OCI-LY3 (cell line): ENCODE measurements at regions not wholly inside any gene's neighbourhood (a gene's known extent, or its start where the extent isn't known, plus 50 kb on each side); places are given as distances from the start of the nearest gene placed in this dataset.
"Not testable (repeated sequence)": the region's sequence is repeated elsewhere in the genome, so short reads cannot be mapped to it uniquely, and the experiment has no call there.

Experiments used
- H2AFZ ChIP-seq: fragments of 200-600, 300-600 bp; shearing (Covaris generic); 2 replicates; pipeline ENCODE4 v1.6.0; 2014; ENCODE audit warnings: antibody characterized with exemption, low read depth, low read length
- H3K27ac ChIP-seq: fragments of 200-600, 300-600 bp; sonication (generic); 2 replicates; pipeline ENCODE4 v1.5.1; 2014; ENCODE audit warnings: mild to moderate bottlenecking, low read length, moderate library complexity, mixed read lengths
- H3K27me3 ChIP-seq: fragments of 200-600, 300-600 bp; sonication (generic); 2 replicates; pipeline ENCODE4 v1.6.1; 2014; ENCODE audit warnings: low read depth, low read length, mixed read lengths
- H3K36me3 ChIP-seq: fragments of 200-600, 300-600 bp; sonication (generic); replicated peaks from 2 replicates; pipeline ENCODE3; 2014; ENCODE audit warnings: low read depth, low read length, mixed read lengths
- H3K4me1 ChIP-seq: fragments of 300-600, 200-600 bp; sonication (generic); 2 replicates; pipeline ENCODE4 v1.6.1; 2014; ENCODE audit warnings: low read length, mixed read lengths
- H3K4me2 ChIP-seq: fragments of 200-600, 300-600 bp; sonication (generic); 2 replicates; pipeline ENCODE4 v1.6.1; 2014; ENCODE audit warnings: low read length, mixed read lengths
- H3K4me3 ChIP-seq: fragments of 300-600, 200-600 bp; sonication (generic); 2 replicates; pipeline ENCODE4 v1.5.1; 2014; ENCODE audit warnings: antibody characterized with exemption, mild to moderate bottlenecking, low read length, moderate library complexity
- H3K79me2 ChIP-seq: fragments of 300-600, 200-600 bp; shearing (Covaris generic); 2 replicates; pipeline ENCODE4 v1.6.1; 2014; ENCODE audit warnings: mild to moderate bottlenecking, low read length, mixed read lengths
- H3K9ac ChIP-seq: fragments of 300-600, 200-600 bp; shearing (Covaris generic); 2 replicates; pipeline ENCODE4 v1.6.0; 2014; ENCODE audit warnings: mild to moderate bottlenecking, low read length, moderate library complexity
- H3K9me3 ChIP-seq: fragments of 200-600, 300-600 bp; shearing (Covaris generic); 2 replicates; pipeline ENCODE4 v1.6.1; 2014; ENCODE audit warnings: low read length, mixed read lengths; ENCODE audit not compliant: insufficient read depth
- H4K20me1 ChIP-seq: fragments of 200-600, 300-600 bp; sonication (generic); 2 replicates; pipeline ENCODE4 v1.6.1; 2016; ENCODE audit warnings: low read length, mixed read lengths; ENCODE audit not compliant: insufficient read depth
- EZH2phosphoT487 ChIP-seq: fragments of 200-600 bp; shearing (Covaris generic); IDR thresholded peaks from 2 replicates; pipeline ENCODE4 v1.6.1; 2018; ENCODE audit warnings: antibody characterized with exemption, mixed run types, low read depth
- TF ChIP-seq, protein P1 (sequence below): fragments of 200-600, 300-600 bp; sonication (generic); IDR thresholded peaks from 2 replicates; pipeline ENCODE4 v1.5.1; 2014; ENCODE audit warnings: antibody characterized with exemption, low read length, low read depth

DNA sequence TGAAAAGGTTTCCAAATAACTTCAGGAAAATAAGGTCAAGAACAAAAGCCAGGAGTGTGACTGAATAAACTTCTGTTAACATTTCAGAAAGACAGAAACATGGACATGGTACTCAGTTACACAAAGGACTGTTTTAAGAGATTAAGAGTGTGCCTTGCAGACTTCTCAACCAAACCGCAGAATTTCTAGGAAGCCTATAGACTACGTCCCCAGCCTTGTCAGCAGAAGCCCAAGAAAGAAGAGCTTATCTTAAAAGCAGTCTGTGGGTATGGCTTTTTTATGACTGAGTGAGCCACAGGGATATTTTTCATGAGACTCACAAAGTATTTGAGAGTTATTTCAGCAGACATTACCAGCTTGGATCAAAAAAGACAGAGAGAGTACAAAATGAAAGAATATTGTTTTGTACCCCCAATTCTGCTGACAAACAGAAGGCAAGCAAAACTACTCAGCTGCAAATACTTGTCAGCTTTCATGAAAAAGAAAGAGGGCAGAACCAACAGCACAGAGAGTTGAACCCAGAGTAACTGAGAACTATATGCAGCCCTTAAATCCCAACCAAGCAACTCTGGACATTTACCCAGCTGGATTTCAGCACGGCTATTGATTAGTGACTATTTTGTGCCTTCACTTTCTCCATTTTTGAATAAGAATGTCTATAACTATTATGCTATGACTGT, 711.0 kb upstream of the CTNND2 start:
- Histone ChIP-seq H3K4me3 (no peak overlapping the region), H4K20me1 (no peaks in the 10 kb centered on the region), H3K4me2 (no peak overlapping the region), H3K79me2 (no peaks in the 10 kb centered on the region), H2AFZ (no peak overlapping the region), H3K27ac (no peak overlapping the region), H3K36me3 (no peaks in the 10 kb centered on the region), H3K9ac (no peak overlapping the region), H3K4me1 (no peaks in the 10 kb centered on the region), H3K27me3 (no peaks in the 10 kb centered on the region), H3K9me3 (no peaks in the 10 kb centered on the region)
- TF ChIP-seq, protein P1, sequence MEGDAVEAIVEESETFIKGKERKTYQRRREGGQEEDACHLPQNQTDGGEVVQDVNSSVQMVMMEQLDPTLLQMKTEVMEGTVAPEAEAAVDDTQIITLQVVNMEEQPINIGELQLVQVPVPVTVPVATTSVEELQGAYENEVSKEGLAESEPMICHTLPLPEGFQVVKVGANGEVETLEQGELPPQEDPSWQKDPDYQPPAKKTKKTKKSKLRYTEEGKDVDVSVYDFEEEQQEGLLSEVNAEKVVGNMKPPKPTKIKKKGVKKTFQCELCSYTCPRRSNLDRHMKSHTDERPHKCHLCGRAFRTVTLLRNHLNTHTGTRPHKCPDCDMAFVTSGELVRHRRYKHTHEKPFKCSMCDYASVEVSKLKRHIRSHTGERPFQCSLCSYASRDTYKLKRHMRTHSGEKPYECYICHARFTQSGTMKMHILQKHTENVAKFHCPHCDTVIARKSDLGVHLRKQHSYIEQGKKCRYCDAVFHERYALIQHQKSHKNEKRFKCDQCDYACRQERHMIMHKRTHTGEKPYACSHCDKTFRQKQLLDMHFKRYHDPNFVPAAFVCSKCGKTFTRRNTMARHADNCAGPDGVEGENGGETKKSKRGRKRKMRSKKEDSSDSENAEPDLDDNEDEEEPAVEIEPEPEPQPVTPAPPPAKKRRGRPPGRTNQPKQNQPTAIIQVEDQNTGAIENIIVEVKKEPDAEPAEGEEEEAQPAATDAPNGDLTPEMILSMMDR = no peak
- TF ChIP-seq EZH2phosphoT487 = no peak

GRCh38 chr5:12614608-12615007, 710.4 kb upstream of the CTNND2 start:
- no peaks in the 10 kb centered on the region for H4K20me1 ChIP-seq
- H3K36me3 ChIP-seq = no peaks in the 10 kb centered on the region
- H3K9me3 ChIP-seq = no peaks in the 10 kb centered on the region
- H3K79me2 ChIP-seq = no peaks in the 10 kb centered on the region
- H3K27ac ChIP-seq = no peak overlapping the region
- no peak overlapping the region for H3K4me2 ChIP-seq
- no peak overlapping the region for H3K4me3 ChIP-seq
- H3K4me1 ChIP-seq = no peaks in the 10 kb centered on the region
- TF ChIP-seq, protein P1 = no peak
- TF ChIP-seq EZH2phosphoT487 = no peak
- no peak overlapping the region for H2AFZ ChIP-seq
- H3K9ac ChIP-seq = no peak overlapping the region
- H3K27me3 ChIP-seq = no peaks in the 10 kb centered on the region

- Histone ChIP-seq H3K4me2 (no peak overlapping the region), H3K79me2 (no peaks in the 10 kb centered on the region), H3K27ac (no peak overlapping the region), H3K4me1 (no peaks in the 10 kb centered on the region), H4K20me1 (no peaks in the 10 kb centered on the region), H3K9ac (no peak overlapping the region), H3K27me3 (no peaks in the 10 kb centered on the region), H3K36me3 (no peaks in the 10 kb centered on the region), H2AFZ (no peak overlapping the region), H3K9me3 (no peaks in the 10 kb centered on the region), H3K4me3 (no peak overlapping the region)
- TF ChIP-seq, protein P1 = no peak
- TF ChIP-seq EZH2phosphoT487 = no peak
Observed at GRCh38 chr5:12611132-12611531, 706.9 kb upstream of the CTNND2 start.

DNA sequence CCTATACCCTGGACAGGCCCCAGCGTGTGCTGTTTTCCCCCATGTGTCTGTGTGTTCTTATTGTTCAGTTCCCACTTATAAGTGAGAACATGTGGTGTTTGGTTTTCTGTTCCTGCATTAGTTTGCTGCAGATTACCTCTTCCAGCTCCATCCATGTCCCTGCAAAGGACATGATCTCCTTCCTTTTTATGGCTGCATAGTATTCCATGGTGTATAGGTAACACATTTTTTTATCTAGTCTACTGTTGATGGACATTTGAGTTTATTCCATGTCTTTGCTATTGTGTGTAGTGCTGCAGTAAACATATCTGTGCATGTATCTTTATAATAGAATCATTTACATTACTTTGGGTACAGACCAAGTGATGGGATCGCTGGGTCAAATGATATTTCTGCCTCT, 703.6 kb upstream of the CTNND2 start:
- H3K4me1 ChIP-seq, H4K20me1 ChIP-seq: not testable (repeated sequence)

DNA sequence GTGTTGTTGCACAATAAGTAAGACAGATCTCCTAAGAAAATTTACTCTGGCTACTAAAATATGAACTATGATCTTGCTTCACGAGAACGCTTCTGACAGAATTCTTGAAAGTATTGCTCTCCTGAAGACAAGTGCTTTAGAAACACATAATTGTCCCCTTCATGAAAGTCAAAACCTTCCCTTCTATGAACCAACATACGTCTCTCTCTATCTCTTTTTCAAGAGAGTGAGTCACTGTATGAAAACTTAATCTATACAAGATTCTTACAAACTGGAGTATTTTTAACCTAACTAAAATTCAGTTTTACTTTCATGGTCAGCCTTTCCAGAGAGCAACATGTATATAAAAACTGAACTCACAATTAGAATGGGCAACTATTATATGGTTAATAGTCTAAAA, 688.0 kb upstream of the CTNND2 start:
- Histone ChIP-seq H3K9me3 (no peaks in the 10 kb centered on the region), H3K79me2 (no peaks in the 10 kb centered on the region), H2AFZ (no peak overlapping the region), H3K4me2 (no peak overlapping the region), H3K27ac (no peak overlapping the region), H4K20me1 (no peaks in the 10 kb centered on the region), H3K27me3 (no peaks in the 10 kb centered on the region), H3K4me1 (no peaks in the 10 kb centered on the region), H3K9ac (no peak overlapping the region), H3K36me3 (no peaks in the 10 kb centered on the region), H3K4me3 (no peak overlapping the region)
- TF ChIP-seq EZH2phosphoT487 = no peak
- TF ChIP-seq, protein P1 = no peak

More for the DNA sequence above, 703.6 kb upstream of the CTNND2 start:
- H3K9me3 ChIP-seq, H3K4me2 ChIP-seq, H3K27me3 ChIP-seq, H3K79me2 ChIP-seq, H3K27ac ChIP-seq, H2AFZ ChIP-seq, H3K4me3 ChIP-seq, H3K36me3 ChIP-seq, H3K9ac ChIP-seq: not testable (repeated sequence)
